Sigmoid colon (tissue), 4 donors: ENCODE measurements at regions not wholly inside any gene's neighbourhood (a gene's known extent, or its start where the extent isn't known, plus 50 kb on each side); places are given as distances from the start of the nearest gene placed in this dataset.

Experiments
- EP300 ChIP-seq, 4 donors: sonication (generic); formaldehyde crosslinking; IDR thresholded peaks; one replicate each; pipeline ENCODE4 v1.6.1; 2017; ENCODE audit warnings: antibody characterized with exemption in 4 of 4
- POLR2A ChIP-seq, 2 donors: fragments of 450-650 bp; IDR thresholded peaks; one replicate each; pipeline ENCODE4 v1.6.1; 2016; ENCODE audit warnings: antibody characterized with exemption in 2 of 2, mild to moderate bottlenecking in 2 of 2, moderate library complexity in 2 of 2

DNA sequence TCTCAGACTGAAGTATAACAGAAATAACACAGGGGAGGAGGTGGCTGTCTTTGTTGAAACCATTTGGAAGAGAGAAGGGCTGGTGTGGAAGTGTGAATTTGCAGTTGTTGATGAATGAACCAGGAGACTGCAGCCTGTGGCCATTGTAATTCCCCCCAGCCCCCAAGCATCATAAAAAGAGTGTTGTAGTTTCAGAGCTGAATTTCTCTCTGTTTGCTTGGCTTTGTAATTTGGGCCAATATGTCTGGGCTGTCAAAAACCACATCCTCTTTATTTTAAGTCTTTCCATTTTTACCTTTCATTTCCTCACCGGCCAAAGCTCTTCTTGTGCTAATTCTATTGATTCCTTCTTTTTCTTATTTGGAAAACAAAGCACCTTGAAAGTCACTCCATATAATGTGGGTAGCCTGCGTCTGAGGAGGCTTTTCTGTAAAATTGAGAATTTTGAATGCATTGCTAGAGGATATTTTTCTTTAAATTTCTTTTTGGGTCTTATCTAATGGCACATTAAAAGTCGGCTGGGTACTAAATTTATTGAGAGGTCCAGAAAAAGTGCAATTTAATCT, 383.3 kb downstream of the OSTF1 start:
- TF ChIP-seq EP300 (IDR thresholded peaks at IDR 0.05) (no peak), POLR2A (IDR thresholded peaks at IDR 0.05) (no peak)
